Heart left ventricle (tissue), 13 donors: ENCODE measurements at regions not wholly inside any gene's neighbourhood (a gene's known extent, or its start where the extent isn't known, plus 50 kb on each side); places are given as distances from the start of the nearest gene placed in this dataset.

Source experiments
- CTCF ChIP-seq, 12 donors: fragments of 200-600 bp; sonication (generic) in 4 of 12; IDR thresholded peaks; one replicate each; pipeline versions ENCODE4 v1.5.0 to v1.8.0; 2018 to 2022; ENCODE audit warnings: antibody characterized with exemption in 12 of 12, mild to moderate bottlenecking in 5 of 12
- POLR2A ChIP-seq, 2 donors: fragments of 450-650 bp; IDR thresholded peaks; one replicate each; pipeline ENCODE4 v1.6.1; 2017; ENCODE audit warnings: antibody characterized with exemption in 2 of 2, mild to moderate bottlenecking in 2 of 2, moderate library complexity in 2 of 2
- donor health status: ischemic (EF 13 %, LVEDD 7.1; RV severe dilation, severe dysfunction).
- donor health status: DM: no; HTN: yes; CAD: no.
- donor health status: DM: no; HTN: no; CAD: no.
- donor health status: ischemic (EF 25% LVEDD 6.9; RV normal size, moderate dysfunction).
- donor health status: ischemic (EF 25% LVEDD 5.7; RV mildly dilated, moderate dysfunction).
- donor health status: ischemic (EF 35%, LVEDD 5.7; RV mildly dilated, moderate dysfunction).
- donor health status: nonischemic (EF 11% LVEDD 7.7; RV severe dilation, severe dysfunction).
- donor health status: DM: yes; HTN: yes; CAD: no.
- donor health status: PGD.
- donor health status: ischemic (EF 29% LVEDD 5.4; RV normal size, mild dysfunction).
- donor health status: nonischemic (EF 23%, LVEDD 6.1; RV moderate dilation, normal function).

- TF ChIP-seq POLR2A (IDR thresholded peaks at IDR 0.05) (no peak), CTCF (IDR thresholded peaks at IDR 0.05) (no peak)
These were observed 827.9 kb downstream of the PCDH7 start for GRCh38 chr4:31548021-31548420.
